ENCODE measurements at regions not wholly inside any gene's neighbourhood (a gene's known extent, or its start where the extent isn't known, plus 50 kb on each side); places are given as distances from the start of the nearest gene placed in this dataset.

DNA sequence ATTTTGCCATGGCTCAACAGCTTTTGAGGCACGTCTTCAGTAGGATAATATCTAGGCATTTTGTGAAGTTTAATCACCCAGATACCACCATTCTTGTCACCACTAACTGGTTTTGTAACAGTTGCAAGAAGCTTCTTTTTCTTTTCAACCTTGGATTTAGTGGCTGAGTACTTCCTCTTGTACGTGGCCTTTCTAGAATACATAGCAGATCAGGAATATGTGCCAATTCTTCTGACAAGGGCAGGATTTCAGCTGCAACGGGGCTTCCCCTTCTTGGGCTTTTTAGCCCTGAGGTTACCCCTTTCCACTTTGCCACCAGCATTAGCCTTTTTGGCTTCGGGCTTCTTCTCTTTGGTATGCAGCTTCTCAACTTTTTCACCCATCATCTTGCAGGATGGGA lies 79.3 kb upstream of the WARS2 start:
- H3K4me3 ChIP-seq (replicated peaks in 1 of 2; ENCODE audit: low read depth in 1 of 2, low read length in 2 of 2) = no peak overlapping the region
- H3K9me2 ChIP-seq (ENCODE audit: insufficient read depth) = no peaks in the 10 kb centered on the region
- no peaks in the 10 kb centered on the region for H4K20me1 ChIP-seq (ENCODE audit: insufficient read depth)
- DNase-seq (ENCODE audit: low read depth, low spot score) (no peak), ATAC-seq (no peak)
- TF ChIP-seq POLR2AphosphoS5 (IDR thresholded peaks at IDR 0.05; ENCODE audit: low read depth, low read length) = no peak
- no TSS peak for BruUV-seq (replicated peaks)
- no peak overlapping the region for H3K4me2 ChIP-seq (ENCODE audit: low read length)
- H3K36me3 ChIP-seq (ENCODE audit: control insufficient read depth in 1 of 2, insufficient read depth in 2 of 2, low read length in 2 of 2) = no peaks in the 10 kb centered on the region
- no peaks in the 10 kb centered on the region for H3K27me3 ChIP-seq (ENCODE audit: insufficient read depth, low read length)
- POLR2A ChIA-PET = no interaction called here
- RAD21 ChIA-PET (ENCODE audit: low non-redundant PET in 1 of 2, low total read pairs in 2 of 2, uncharacterized antibody in 2 of 2, unreplicated experiment in 2 of 2) = no interaction called here
- no peaks in the 10 kb centered on the region for H3K79me2 ChIP-seq (ENCODE audit: insufficient read depth, low read length)
- CTCF ChIA-PET = no interaction called here
- intact Hi-C loops (cut with micrococcal nuclease) = no loop called here
- H3K9ac ChIP-seq (ENCODE audit: low read length) = no peak overlapping the region
- no peaks in the 10 kb centered on the region for H3K4me1 ChIP-seq (ENCODE audit: control insufficient read depth in 1 of 2, insufficient read depth in 2 of 2, low read length in 2 of 2)
- H2AFZ ChIP-seq (ENCODE audit: low read depth, low read length, poor library complexity, severe bottlenecking) = no peak overlapping the region
- H3K9me3 ChIP-seq (ENCODE audit: control insufficient read depth in 1 of 2, insufficient read depth in 1 of 2, low read depth in 1 of 2, low read length in 2 of 2) = no peaks in the 10 kb centered on the region
- no peak overlapping the region for H3K27ac ChIP-seq (ENCODE audit: low read depth, low read length)

DNA sequence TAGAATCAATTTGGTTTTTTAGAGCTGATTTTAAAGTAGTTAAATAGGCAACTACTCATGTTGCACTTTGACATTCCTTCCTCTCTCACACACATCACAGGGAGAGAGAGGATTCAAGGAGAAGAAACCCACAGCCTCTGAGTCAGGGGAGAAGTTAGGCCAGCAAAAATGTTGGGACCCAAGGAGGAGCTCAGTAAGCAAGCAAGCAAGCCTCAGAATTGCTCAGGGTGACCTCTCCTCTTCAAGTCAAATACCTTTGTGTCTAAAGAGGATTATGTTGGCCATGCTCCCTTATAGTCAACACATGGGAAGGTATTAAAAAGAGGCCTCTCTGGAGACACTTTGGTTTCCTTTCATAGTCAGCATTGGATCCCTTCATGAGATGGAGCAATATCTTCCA lies 80.5 kb upstream of the WARS2 start:
- no peak for TF ChIP-seq FOSL1 (IDR thresholded peaks at IDR 0.05; ENCODE audit: low read depth)
- TF ChIP-seq, protein P1, sequence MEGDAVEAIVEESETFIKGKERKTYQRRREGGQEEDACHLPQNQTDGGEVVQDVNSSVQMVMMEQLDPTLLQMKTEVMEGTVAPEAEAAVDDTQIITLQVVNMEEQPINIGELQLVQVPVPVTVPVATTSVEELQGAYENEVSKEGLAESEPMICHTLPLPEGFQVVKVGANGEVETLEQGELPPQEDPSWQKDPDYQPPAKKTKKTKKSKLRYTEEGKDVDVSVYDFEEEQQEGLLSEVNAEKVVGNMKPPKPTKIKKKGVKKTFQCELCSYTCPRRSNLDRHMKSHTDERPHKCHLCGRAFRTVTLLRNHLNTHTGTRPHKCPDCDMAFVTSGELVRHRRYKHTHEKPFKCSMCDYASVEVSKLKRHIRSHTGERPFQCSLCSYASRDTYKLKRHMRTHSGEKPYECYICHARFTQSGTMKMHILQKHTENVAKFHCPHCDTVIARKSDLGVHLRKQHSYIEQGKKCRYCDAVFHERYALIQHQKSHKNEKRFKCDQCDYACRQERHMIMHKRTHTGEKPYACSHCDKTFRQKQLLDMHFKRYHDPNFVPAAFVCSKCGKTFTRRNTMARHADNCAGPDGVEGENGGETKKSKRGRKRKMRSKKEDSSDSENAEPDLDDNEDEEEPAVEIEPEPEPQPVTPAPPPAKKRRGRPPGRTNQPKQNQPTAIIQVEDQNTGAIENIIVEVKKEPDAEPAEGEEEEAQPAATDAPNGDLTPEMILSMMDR (IDR thresholded peaks at IDR 0.05 in 2 of 3, conservative IDR thresholded peaks at IDR 0.05 in 1 of 3; ENCODE audit: borderline replicate concordance in 1 of 3, insufficient read depth in 1 of 3, low read depth in 2 of 3, low read length in 2 of 3) = no peak
- TF ChIP-seq, protein P2, sequence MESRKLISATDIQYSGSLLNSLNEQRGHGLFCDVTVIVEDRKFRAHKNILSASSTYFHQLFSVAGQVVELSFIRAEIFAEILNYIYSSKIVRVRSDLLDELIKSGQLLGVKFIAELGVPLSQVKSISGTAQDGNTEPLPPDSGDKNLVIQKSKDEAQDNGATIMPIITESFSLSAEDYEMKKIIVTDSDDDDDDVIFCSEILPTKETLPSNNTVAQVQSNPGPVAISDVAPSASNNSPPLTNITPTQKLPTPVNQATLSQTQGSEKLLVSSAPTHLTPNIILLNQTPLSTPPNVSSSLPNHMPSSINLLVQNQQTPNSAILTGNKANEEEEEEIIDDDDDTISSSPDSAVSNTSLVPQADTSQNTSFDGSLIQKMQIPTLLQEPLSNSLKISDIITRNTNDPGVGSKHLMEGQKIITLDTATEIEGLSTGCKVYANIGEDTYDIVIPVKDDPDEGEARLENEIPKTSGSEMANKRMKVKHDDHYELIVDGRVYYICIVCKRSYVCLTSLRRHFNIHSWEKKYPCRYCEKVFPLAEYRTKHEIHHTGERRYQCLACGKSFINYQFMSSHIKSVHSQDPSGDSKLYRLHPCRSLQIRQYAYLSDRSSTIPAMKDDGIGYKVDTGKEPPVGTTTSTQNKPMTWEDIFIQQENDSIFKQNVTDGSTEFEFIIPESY (IDR thresholded peaks at IDR 0.05; ENCODE audit: extremely low read depth, insufficient replicate concordance, low read length) = no peak
- TF ChIP-seq ZNF274 (IDR thresholded peaks at IDR 0.05; ENCODE audit: low read depth, low read length) = no peak
- no peak for TF ChIP-seq CEBPB (IDR thresholded peaks at IDR 0.05; ENCODE audit: low read depth)
- no peaks in the 10 kb centered on the region for H3K27me3 ChIP-seq (ENCODE audit: insufficient read depth, low read length)
- H2AFZ ChIP-seq (ENCODE audit: low read depth, low read length, poor library complexity, severe bottlenecking) = no peak overlapping the region
- H3K79me2 ChIP-seq (ENCODE audit: insufficient read depth, low read length) = no peaks in the 10 kb centered on the region
- no peaks in the 10 kb centered on the region for H3K9me3 ChIP-seq (ENCODE audit: control insufficient read depth in 1 of 2, insufficient read depth in 1 of 2, low read depth in 1 of 2, low read length in 2 of 2)
- no TSS peak for BruUV-seq (replicated peaks)
- no peaks in the 10 kb centered on the region for H3K36me3 ChIP-seq (ENCODE audit: control insufficient read depth in 1 of 2, insufficient read depth in 2 of 2, low read length in 2 of 2)
- ATAC-seq = no peak
- H3K4me1 ChIP-seq (ENCODE audit: control insufficient read depth in 1 of 2, insufficient read depth in 2 of 2, low read length in 2 of 2) = no peaks in the 10 kb centered on the region
- POLR2A ChIA-PET = no interaction called here
- H4K20me1 ChIP-seq (ENCODE audit: insufficient read depth) = no peaks in the 10 kb centered on the region
- RAD21 ChIA-PET (ENCODE audit: low non-redundant PET in 1 of 2, low total read pairs in 2 of 2, uncharacterized antibody in 2 of 2, unreplicated experiment in 2 of 2) = no interaction called here
- intact Hi-C loops (cut with micrococcal nuclease) = no loop called here
- H3K27ac ChIP-seq (ENCODE audit: low read depth, low read length) = no peak overlapping the region
- DNase-seq (ENCODE audit: low read depth, low spot score) = no peak
- H3K4me2 ChIP-seq (ENCODE audit: low read length) = no peak overlapping the region
- H3K9me2 ChIP-seq (ENCODE audit: insufficient read depth) = no peaks in the 10 kb centered on the region
- CTCF ChIA-PET = interaction anchor here (0.8 kb wide), 1 partner anchor 54 kb away, joined by 3 read pairs; no protein-coding TSS in a partner anchor
- no peak overlapping the region for H3K9ac ChIP-seq (ENCODE audit: low read length)
- no peak overlapping the region for H3K4me3 ChIP-seq (replicated peaks in 1 of 2; ENCODE audit: low read depth in 1 of 2, low read length in 2 of 2)

Data from HCT116 (cell line).